Lower leg skin (tissue), 3 donors: ENCODE measurements at regions not wholly inside any gene's neighbourhood (a gene's known extent, or its start where the extent isn't known, plus 50 kb on each side); places are given as distances from the start of the nearest gene placed in this dataset.

ENCODE experiments used
- POLR2A ChIP-seq, 2 donors: fragments of 450-650 bp; IDR thresholded peaks; one replicate each; pipeline ENCODE4 v1.6.1; 2016 to 2017; ENCODE audit warnings: antibody characterized with exemption in 2 of 2, mild to moderate bottlenecking in 1 of 2, moderate library complexity in 1 of 2
- TF ChIP-seq, protein P1 (sequence below), 3 donors: fragments of 450-650 bp; IDR thresholded peaks; one replicate each; pipeline ENCODE4 v1.5.1; 2016; ENCODE audit warnings: antibody characterized with exemption in 3 of 3, mild to moderate bottlenecking in 3 of 3, moderate library complexity in 2 of 3

DNA sequence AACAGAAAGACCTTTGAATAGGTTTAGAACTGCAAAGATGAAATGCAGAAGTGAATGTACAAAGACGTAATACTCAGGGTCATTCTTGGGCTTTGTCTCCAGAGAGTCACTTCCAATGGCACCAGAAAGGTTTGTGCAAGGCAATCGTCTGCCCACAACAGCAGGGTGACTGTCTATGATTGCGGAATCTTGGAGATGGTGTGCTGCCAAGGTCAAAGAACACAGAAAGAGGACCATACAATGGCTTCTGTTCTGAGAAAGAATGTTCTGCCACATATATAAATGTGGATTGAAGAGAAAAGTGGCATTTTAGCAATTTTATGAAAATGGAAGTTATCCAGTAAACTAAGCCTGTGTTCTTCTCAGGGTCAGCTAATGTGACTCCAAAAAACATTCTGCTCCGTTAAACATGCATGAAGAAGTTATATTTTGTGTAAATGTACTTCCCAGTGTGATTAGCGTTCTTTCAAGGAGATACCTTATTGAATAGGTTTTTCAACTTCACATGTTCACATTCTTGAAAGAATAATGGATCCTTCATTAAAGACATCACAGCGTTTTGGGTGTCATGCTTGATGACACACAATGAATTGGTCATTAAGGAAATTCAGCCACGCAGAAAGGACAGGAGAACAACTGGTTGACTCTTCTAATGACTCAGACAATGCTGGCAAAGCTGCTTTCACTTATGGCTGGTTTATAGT lies 73.4 kb upstream of the CDH6 start:
- TF ChIP-seq, protein P1, sequence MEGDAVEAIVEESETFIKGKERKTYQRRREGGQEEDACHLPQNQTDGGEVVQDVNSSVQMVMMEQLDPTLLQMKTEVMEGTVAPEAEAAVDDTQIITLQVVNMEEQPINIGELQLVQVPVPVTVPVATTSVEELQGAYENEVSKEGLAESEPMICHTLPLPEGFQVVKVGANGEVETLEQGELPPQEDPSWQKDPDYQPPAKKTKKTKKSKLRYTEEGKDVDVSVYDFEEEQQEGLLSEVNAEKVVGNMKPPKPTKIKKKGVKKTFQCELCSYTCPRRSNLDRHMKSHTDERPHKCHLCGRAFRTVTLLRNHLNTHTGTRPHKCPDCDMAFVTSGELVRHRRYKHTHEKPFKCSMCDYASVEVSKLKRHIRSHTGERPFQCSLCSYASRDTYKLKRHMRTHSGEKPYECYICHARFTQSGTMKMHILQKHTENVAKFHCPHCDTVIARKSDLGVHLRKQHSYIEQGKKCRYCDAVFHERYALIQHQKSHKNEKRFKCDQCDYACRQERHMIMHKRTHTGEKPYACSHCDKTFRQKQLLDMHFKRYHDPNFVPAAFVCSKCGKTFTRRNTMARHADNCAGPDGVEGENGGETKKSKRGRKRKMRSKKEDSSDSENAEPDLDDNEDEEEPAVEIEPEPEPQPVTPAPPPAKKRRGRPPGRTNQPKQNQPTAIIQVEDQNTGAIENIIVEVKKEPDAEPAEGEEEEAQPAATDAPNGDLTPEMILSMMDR (IDR thresholded peaks at IDR 0.05): no peak
- TF ChIP-seq POLR2A (IDR thresholded peaks at IDR 0.05): no peak
